NOMO-1 (cell line): ENCODE measurements at regions not wholly inside any gene's neighbourhood (a gene's known extent, or its start where the extent isn't known, plus 50 kb on each side); places are given as distances from the start of the nearest gene placed in this dataset.
"Not testable (repeated sequence)": the region's sequence is repeated elsewhere in the genome, so short reads cannot be mapped to it uniquely, and the experiment has no call there.

Experiments used
- DNase-seq, 2 experiments: peaks; one replicate each; lab custom pipeline; 2025; ENCODE audit not compliant: unreplicated experiment in 2 of 2; lab: John Stamatoyannopoulos, UW

DNA sequence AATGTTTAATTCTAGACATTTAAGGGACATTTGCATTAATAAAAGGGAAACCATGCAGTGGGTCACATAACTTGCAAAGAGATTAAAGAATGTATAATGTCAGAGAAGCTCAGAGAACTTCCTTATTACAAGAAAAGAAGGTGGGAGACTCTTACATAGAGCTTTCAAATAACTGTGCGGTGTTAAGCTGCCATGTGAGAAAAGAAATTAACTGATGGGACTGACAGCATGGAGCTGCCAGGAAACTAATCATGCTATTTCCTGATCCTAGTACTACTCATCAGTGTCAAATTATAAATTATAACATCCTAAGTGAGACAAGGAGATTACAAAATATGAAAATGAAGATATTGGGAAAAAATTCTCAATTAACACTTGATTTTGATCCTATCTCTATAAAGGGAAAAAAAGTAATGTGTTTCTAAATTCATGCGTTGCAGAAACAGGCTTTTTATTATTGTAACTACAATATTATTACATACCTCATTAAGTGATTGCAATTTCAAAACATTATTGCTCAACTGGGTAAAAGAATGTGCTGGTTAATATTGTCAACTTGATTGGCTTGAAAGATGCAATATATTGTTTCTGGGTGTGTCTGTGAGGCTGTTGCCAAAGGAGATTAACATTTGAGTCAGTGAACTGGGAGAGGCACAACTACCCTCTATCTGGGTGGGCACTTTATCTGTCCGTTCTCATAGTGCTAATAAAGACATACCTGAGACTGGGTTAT is 609.5 kb upstream of the NUDT12 start:
- no peak for DNase-seq

DNA sequence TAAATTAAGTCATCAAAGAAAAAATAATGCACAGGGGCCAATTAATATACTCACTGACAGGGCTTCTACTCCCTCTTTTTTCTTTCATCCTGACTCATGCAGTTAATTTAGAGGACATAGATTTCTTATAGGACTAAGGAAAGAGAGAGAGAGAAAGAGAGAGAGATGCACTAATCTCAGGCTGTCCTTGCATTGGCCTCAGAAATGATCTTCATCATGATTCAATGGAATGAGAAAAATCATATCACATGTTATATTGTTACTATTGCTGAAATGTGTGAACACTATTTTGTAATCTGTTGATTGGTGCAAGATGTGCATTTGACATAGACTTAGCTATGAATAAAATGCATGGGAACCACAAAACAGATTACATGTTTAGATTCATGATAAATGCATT is 608.3 kb upstream of the NUDT12 start:
- DNase-seq: no peak

DNA sequence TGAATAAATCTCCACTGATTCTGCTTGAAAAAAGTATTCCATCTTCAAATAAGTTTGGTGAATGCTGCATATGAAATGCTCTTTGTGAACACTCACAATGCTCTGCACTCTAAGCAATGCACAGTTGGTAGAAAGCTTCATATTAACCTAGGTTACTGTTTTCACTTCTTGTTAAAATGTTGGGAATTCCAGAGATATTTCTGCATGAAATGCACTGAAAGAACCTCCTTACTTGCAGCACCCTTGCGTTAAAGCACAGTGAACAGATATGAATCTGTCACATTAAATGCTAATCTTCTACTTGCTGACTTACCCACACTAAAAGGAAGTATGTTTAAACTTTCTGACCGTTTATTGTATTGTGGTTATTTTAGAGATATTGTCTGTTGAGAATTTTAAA is 584.1 kb upstream of the NUDT12 start:
- no peak for DNase-seq

DNA sequence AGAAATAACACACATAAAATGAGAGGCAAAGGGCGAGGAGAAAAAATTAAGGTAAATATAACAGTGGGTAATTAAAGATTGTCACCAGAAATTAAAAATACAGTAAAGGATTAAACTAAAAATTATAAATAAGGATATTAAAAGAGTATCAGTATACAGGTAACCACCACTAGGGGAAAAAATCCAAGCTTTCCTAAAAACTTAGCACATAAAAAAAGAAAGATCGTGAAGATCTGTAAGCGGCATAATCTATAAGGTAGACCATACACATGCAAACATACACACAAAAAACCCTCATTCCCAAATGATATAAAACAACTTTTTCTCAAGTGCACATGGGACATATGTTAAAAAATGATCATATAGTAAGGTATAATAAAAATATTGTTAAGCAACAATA is 577.3 kb upstream of the NUDT12 start:
- no peak for DNase-seq

DNA sequence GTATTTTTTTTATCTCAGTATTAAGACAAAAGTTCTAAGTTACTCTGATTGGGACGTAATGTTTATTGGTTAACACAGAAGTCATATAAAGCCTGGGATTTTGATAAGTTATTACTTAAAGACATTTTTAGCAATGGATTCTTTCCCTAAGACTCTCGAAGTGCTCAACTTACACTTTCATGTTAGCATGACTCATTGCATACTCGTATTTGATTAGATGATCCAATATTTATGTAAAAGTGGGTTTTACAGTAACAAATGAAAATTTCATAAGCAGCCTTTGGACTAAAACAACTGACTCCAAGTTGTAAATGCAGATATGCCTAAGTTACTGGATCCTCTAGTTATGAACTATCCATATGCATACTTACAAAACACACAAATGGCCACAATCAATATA is 567.7 kb upstream of the NUDT12 start:
- DNase-seq: no peak

DNA sequence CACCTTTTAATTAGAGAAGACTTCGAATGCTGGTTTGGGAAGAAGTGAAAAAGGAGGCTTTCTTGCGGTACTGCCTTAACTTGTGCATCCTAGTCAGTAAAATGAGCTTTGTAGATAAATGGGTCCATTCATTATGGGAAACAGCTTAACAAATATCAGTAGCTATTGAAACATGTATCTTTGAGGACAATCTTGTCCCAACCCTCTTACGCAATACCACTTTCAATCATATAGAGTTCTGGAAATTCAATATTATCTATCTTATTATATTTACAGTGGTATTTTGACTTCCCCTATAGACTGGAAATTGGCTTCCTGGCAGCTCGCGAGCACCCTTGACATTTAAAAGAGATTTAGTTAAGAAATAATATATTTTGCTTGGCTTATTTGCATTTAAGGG is 565.8 kb upstream of the NUDT12 start:
- no peak for DNase-seq

DNA sequence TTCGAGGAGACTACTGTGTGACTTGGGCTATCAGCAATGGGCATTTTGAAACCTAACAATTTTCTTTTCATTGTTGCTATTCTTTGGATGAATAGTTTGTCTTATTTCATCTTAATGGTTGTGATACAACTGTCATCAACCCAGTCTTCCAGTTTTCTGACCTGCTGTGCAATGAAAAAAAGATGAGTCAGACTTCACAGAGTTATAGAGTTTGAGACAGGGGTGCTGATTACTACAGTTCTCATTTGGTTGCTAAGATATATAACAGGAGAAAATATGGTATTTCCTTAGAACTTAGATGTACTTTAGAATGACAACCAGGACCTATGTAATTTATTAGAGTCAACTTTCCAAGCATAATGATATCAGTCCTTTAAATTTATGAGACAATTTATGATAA is 564.4 kb upstream of the NUDT12 start:
- no peak for DNase-seq

DNA sequence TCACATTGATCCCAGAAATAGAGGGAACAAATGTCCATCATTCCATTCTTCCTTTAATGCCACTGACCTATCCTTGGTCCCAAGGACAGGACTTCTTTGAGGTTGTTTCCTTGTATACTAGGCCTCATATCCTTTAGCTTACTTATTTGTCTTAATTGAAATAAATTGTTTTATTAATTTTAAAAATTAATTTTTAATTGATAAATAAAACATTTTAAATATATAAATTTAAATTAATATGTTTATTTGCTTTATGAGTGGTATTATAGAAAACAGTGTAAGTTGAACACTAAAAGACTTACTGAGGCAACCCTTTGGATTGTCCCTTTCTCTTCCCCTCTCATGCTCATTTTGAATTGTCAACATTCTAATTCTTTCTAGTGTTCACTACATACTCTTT is 556.9 kb upstream of the NUDT12 start:
- no peak for DNase-seq

DNA sequence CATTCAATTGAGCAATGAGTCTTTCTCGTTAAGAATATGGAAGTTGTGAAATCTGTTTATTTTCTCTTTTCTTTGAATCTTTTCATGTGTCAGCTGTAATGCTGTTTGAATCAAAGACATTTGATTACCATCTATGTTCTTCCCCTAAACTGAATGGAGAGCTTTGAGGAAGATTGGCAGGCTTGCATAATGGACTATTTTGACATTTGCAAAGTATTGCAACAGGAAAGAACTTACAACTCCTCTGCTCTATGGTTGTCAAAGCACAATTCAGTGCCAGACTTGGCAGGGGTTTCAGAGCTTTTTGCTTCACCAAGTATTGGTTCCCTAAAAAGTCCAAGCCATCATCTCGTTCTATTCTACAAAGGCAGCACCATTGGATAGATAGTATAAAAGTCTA is 549.0 kb upstream of the NUDT12 start:
- peak; percentile 62 to 90 for DNase-seq

DNA sequence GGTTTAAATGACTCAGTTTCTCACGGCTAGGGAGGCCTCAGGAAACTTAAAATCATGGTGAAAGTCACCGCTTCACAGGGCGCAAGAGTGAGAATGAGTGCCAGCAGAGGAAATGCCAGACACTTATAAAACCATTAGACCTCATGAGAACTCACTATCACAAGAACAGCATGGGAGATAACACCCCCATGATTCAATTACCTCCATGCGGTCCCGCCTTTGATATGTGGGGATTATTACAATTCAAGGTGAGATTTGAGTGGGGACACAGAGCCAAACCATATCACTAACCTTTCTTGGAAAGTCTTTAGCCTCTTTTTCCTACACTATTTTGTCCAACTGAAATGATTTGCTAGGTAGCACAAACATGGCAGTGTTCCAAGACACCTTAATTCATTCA is 533.9 kb upstream of the NUDT12 start:
- peak in 1 of 2 experiments; percentile 11 for DNase-seq

DNA sequence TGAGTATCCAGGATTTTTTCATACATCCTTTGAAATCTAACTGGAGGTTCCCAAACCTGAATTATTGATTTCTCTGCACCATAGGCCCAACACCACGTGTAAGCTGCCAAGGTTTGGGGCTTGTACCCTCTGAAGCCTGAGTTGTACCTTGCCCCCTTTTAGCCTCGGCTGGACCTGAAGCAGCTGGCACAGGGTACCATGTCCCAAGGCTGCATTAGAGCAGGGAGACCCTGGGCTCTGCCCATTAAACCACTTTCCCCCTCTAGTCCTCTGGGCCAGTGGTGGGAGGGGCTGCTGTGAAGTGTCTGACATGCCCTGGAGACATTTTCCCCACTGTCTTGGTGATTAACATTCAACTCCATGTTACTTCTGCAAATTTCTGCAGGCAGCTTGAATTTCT is 532.9 kb upstream of the NUDT12 start:
- DNase-seq: peak in 1 of 2 experiments; percentile 70

DNA sequence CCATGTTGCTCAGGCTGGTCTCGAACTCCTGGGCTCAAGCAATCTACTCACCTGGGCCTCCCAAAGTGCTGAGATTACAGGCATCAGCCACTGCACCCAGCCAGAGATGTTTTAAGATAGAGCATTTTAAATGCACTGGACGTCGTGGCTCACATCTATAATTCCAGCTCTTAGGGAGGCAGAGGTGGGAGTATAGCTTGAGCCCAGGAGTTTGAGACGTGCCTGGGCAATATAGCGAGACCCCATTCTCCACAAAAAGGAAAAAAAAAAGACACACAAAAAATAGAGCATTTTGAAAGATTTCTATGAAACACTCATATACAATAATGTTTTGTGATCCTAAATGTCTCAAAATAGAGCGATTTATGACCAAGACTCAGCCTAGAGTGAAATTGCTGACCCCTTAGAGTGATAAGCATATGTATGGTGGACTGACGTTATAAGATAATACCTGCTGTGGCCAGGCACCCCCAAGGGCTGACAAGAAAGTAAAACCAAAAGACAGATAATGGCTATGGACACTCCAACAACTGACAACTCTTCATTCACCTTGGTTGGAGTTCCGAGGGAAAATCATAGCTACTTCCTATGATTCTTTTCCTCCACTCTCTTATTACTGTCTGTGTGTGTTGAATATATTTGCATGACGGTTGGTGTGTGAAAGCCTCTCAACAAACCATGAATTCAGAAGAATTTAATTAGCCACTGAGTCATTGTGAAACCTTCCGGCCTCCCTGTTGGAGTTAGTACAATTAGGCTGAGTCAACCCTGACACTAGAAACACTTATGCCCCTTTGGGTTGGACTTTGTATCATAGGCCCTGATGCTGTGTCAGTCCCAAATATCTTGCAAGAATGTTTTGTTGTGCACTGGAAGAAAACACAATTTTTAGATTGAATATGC is 526.5 kb upstream of the NUDT12 start:
- peak; percentile 29 to 76 for DNase-seq

DNA sequence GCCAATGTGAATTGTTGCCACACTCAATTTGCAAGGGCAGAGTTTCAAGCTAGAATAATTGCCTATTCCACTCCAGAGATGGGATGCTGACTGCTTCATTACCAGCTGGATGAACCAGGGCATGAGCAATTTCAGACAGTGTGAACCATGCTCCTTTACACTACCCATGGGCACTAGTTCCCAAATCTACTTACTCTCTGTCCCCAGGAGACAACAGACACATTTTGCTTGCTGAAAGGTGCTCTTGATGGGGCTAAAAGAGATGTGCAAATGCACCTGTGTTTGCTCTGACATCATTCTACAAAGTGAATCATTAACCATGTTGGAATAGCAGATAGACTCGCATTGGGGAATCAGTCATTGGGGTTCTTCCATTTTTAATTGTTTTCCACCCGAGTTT is 522.3 kb upstream of the NUDT12 start:
- DNase-seq: no peak

DNA sequence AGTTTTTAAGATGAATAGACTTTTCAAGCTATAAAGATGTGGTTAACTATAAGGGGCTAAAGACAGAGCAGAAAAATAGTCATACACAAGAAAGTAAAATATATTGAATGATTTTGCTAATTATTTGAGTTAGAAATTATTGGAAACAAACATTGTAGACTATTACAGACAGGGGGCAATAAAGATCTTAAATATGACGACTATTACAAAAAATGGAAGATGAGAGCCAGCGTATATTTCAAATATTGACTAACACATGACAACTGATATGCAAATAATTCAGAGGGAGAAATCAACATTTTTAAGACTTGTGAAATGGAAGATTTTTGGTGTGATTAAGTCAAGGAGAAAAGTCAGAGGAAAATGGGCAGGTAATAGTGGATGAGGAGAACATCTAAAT is 520.2 kb upstream of the NUDT12 start:
- DNase-seq: no peak

DNA sequence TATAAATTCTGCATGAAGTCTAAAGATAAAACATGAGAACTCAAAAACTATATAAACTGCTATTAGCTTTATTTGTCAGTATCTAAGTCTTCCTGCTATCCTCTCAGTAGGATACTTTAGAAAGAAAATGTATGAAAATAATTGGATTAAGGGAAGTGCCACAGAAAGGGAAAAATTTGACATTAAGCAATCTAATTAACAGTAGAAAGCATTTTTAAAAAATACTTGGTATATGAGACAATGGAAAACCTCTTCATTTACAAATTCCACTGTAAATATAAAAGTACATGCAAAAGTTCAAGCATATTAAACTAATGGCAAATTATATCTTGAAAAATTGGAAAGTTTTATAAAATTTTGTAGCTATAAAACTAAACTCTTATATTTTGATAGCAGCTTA is 518.6 kb upstream of the NUDT12 start:
- DNase-seq: no peak

DNA sequence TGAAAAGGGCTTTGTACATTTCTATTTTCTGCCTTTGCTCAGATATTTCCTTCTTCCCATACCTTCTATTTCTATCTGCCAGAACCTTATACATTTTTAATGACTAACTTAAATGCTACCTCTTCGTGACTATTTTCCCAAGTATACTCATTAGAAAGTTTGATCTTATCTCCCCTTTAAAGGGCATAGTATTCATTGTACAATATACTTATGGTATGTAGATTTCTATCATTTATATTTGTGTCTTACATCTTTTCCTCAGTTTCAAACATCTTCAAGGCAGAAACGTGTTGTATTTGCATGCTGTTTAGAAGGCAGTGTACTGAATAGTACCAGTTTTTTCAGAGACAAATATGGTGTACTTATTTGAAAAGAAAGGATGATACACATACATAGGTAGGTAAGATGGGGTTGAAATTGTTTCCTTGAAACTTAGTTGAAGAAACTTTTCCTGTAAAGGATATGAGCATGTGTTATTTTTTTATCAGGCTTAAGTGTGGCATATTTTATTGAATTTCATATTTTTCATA is 518.1 kb upstream of the NUDT12 start:
- no peak for DNase-seq

DNA sequence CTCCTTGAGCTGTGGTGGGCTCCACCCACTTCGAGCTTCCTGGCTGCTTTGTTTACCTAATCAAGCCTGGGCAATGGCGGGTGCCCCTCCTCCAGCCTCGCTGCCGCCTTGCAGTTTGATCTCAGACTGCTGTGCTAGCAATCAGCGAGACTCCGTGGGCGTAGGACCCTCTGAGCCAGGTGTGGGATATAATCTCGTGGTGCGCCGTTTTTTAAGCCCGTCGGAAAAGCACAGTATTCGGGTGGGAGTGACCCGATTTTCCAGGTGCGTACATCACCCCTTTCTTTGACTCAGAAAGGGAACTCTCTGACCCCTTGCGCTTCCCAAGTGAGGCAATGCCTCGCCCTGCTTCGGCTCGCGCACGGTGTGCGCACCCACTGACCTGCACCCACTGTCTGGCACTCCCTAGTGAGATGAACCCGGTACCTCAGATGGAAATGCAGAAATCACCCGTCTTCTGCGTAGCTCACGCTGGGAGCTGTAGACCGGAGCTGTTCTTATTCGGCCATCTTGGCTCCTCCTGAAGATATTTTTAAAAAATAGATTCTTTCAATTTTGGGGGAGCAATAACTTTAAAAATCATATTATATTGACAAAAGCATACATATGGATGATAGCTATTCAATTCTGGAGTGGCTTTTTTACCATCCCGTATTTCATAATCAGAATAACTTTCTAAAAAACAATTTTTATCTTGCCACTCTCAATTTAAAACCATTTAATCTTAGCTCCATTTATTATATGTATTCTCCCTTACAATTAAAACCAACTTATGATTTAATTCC is 517.5 kb upstream of the NUDT12 start:
- not testable (repeated sequence) for DNase-seq

DNA sequence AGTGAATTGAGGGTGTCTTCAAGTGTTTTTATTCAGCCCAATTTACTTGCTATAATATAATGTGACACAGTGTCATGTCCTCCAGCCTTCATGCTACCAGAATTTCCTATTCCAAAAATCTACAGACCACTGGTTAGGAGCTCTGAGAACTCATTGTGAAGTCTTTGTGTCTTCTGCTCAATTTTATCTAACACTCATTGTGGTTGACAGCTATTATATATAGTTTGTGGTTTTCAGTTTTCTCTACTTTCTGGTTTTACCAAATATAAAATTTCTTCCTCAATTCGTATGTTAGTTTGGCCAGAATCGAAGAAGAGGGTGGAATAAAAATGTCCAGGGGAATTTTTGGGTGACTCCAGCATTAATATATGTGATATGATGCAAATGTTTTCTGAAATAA is 509.3 kb upstream of the NUDT12 start:
- peak in 1 of 2 experiments; percentile 20 for DNase-seq

DNA sequence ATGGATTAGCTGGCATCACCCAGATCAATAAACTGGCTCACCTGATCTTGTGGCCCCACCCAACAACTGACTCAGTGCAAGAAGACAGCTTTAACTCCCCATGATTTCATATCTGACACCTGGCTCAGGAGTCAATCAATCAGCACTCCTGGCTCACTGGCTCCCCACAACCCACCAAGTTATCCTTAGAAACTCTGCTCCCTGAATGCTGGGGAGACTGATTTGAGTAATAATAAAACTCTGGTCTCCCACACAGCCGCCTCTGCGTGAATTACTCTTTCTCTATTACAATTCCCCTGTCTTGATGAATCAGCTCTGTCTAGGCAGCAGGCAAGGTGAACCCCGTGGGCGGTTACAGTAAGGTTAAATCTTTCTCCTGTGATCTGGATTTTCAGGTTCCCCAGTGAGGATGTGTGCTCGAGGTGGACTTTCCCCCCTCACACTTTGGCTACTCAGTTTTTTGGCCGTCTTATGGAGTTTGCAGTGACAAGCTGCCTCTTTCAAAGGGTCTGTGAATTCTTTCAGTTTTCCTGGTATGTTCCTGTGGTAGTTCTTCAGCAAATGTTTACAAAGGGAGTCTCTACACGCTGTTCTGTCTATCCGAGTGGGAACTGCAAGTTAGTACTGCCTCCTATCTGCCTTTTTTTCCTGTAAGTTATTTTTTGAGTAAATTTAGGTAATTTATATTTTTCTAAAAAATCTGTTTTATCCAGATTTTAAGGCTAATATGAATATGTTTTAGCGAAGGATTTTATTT is 500.2 kb upstream of the NUDT12 start:
- DNase-seq: no peak

DNA sequence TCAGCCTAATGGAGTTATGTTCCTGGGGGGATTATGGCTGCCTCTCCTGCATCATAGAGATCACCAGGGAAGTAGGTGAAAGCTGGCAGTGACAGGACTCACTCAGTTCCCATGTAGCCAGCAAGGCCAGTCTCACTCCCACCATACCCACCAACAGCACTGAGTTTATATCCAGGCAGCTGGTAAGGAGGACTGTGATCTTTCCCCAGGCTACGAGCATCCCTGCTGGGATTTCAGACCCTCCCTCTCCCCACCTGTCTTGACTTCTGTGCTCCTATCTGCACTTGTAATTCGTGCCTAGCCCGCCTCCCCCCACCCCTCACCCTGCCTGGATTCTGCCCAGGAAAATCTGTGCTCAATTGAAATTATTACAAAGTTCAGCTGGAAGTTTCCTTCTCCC is 499.1 kb upstream of the NUDT12 start:
- no peak for DNase-seq

DNA sequence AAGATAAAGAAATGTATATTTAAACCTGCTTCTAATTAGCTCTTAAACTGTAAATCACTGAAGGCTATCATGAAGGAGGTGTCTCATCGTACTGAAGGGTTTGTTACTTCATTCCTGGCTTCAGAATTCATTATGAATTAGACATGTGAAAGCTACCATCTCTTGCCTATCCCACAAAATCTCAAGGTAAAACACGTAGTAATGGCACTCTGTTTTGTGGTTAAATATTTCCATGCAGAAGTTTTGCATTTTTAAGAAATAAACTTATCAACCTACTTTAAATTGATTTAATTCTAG is 490.7 kb upstream of the NUDT12 start:
- DNase-seq: no peak
